Activated T-cell treated with anti-CD3 and anti-CD28 coated beads for 1 hour (primary cell): ENCODE measurements at regions not wholly inside any gene's neighbourhood (a gene's known extent, or its start where the extent isn't known, plus 50 kb on each side); places are given as distances from the start of the nearest gene placed in this dataset.
A peak's percentile ranks its signal among the peaks of the same experiment; 100 is the strongest.
"Not testable (repeated sequence)": the region's sequence is repeated elsewhere in the genome, so short reads cannot be mapped to it uniquely, and the experiment has no call there.

Source experiments
- DNase-seq: peaks from one replicate; pipeline ENCODE4 v3.0.0-alpha.2; 2020; ENCODE audit warnings: low read depth

DNA sequence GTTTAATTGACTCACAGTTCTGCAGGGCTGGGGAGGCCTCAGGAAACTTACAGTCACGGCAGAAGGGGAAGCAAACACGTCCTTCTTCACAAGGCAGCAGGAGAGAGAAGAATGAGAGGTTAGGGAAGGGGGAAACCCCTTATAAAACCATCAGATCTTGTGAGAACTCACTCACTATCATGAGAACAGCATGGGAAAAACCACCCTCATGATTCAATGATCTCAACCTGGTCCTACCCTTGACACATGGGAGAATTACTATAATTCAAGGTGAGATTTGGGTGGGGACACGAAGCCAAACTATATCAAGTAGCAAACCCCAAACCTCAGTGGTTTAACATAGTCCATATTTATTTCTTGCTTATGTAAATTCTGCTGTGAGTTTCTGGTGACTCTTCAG is 252.0 kb upstream of the USP25 start:
- DNase-seq: not testable (repeated sequence)

DNA sequence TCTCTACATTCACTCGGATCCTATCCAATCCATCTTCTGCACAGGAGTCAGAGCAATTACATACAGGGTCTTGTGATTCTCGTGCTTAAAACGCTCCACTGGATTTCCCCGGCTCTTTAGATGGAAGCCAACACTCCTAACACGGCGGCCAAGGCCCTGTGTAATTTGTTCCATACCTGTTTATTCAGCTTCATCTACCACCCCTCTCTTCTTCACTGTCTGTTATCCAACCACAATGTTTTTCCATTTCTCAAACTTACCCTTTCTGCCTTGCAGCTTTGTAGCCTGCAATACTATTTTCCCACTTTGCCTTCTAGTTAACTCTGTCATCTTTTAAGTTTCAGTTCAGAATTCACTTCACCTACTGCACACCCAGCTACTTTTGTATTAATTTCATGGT is 249.6 kb upstream of the USP25 start:
- DNase-seq: no peak

DNA sequence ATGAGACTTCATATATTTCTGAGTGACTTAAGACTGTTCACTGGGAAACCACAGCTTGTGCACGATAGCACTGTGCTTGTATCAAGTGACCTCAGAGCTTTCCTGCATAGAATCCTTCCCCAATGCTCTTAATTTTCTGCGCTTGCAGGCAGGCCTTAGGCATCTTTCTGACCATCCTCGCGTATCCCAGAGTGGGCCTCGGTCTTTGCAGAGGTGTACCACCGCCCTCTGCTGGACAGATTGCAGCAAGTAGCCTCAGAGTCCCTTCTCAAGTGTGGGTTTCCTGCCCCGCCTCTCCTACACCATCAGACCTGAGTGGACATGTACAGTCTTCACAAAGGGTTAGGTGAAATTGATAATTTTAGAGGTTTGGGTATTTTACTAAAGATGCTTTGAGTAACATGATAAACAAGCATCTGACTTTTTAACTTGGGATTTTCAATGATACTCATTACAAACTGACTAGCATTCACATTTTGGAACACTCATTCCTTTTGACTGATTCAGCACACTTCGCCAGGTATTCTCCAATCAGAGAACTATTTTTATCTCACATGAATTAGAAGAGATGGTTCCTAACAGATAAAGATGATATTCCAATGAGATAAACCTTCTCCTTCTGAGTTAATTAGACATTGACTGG is 246.5 kb upstream of the USP25 start:
- peak; percentile 68 for DNase-seq

DNA sequence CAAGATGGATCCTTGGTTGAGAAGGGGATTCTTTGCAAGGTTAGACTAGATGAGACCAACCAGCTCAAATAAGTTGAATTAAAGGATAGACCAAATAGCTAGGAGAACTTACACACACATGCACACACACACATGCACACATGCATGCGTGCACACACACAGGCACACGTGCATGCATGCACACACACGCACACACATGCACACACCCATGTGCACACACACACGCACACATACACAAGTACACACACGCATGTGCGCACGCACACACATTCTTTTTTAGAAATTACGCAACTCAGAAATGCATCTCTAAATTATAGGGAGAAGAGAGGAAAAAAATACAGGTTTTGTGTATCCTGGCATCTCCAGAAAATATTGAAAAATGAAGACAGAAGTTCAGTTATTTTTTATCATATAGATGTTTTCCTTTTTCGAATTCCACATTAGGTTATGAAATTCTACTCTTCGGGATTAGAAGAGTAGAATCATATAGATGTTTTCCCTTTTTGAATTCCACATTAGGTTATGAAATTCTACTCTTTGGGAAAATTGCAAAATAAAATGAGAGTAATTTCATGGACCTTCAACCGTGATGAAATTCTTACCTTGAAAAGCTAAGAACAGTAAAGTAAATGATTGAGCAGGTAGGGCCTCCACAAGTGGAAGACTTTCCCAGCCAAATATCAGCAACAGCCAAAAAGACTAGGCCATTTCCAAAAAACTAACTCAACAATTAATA is 243.2 kb upstream of the USP25 start:
- DNase-seq: no peak

DNA sequence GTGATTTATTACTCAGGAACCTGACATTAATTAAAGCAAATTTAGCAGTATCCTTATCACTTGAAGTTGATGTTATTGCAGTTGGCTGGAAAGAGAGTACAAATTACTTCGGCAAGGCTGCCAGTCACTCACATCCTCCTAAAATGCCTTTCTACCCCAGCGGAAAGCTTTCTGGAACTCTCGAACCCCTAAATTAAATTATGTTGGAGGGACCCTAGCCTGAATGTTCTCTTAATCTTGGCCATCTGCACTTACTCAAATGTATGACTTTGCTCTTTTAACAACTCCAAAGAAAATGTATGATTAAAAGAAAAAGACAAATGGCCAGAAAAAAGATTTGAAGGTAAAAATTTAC is 242.6 kb upstream of the USP25 start:
- no peak for DNase-seq

DNA sequence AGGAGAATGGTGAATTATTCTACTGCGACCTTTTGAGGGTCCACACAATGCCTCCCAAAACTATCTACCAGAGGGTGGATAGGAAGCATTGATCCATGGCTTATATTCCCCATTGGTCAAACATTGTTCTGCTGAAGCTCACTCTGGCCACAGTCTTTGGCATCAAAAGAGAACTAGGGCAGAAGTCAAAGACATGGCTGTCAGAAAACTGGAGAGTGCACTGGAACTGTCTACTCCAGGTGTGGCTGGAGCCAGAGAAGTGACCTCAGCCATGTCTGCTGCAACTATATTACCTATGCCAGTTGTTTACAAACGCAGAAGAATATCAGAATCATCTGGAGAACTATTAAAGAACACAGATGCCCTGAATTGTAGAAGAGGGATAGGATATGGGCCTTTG is 238.7 kb upstream of the USP25 start:
- DNase-seq: no peak

GRCh38 chr21:15493646-15494045 is 236.1 kb upstream of the USP25 start:
- no peak for DNase-seq

DNA sequence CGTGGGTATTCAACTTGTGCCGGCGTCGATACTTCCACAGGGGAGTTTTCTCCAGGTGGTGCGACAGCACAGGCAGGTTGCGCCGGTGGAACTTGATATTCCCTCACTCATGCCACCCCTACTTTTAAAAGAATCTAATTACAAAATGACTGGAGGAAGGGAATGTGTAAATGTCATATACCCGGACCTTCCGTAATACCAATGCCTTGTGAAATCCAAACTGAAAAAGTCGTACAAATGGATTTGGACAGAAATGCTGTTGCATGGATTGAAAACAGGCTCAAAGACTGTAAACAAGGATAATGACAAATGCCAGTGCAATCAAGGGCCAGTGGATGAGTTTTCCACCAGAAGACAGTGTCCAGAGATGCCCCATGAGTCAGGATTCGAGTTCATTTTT is 235.3 kb upstream of the USP25 start:
- DNase-seq: no peak

DNA sequence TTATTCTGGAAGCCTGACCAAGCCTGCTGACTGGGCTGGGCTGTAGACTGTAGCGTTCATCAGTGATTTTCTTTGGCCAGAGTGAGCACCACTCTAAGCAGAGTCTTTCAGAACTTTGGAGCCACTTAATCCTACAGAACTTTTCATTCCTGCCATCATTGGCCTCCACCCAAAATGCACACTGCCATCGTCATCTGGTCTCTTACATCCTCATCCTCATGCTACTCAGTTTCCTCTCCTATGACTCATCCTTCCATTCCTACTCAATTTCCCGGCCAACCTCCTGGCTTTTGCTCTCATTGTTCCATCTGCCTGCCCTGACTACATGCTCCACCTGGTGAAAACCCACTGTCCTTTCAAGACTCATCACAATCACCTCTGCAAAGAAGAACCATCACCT is 233.8 kb upstream of the USP25 start:
- DNase-seq: no peak

DNA sequence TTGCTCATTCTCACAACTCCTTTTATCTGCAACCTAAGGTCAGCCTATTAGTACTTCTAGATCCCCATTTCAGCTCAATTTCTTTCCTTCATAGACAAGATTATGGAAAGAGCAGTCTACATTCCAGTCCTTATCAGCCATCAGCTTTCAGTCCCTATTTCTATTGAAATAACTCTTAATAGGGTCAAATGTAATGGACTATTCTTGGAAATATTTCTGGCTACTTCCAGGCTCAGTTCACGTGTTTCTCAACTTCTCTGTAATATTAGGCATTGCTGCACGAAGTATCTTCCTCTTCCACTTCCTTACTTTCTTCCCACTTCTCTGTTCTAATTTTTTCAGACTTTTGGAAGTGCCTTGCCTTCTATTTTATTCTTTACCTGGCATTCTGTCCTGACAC is 232.9 kb upstream of the USP25 start:
- no peak for DNase-seq

- DNase-seq: no peak
Observed at GRCh38 chr21:15498455-15498854, 231.3 kb upstream of the USP25 start.

DNA sequence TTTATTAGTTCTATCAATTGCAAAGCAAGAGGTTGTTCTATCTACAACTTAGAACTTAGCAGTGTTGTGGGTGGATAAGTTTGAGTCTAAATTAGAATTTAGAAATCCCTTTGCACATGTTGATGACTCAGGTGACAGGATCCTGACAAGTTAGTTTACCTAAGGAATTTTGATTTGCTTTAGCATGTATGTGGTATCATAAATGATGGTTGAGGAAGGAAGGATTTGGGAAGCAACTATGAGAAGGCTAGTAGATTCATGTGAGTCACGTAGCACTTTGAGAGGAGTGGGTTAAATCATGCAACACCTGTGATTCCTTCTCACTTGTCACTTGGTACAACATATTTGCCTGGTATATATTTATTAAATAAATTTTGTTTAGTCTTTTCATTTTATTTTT is 223.7 kb upstream of the USP25 start:
- DNase-seq: no peak

GRCh38 chr21:15508554-15508953 is 221.2 kb upstream of the USP25 start:
- no peak for DNase-seq

DNA sequence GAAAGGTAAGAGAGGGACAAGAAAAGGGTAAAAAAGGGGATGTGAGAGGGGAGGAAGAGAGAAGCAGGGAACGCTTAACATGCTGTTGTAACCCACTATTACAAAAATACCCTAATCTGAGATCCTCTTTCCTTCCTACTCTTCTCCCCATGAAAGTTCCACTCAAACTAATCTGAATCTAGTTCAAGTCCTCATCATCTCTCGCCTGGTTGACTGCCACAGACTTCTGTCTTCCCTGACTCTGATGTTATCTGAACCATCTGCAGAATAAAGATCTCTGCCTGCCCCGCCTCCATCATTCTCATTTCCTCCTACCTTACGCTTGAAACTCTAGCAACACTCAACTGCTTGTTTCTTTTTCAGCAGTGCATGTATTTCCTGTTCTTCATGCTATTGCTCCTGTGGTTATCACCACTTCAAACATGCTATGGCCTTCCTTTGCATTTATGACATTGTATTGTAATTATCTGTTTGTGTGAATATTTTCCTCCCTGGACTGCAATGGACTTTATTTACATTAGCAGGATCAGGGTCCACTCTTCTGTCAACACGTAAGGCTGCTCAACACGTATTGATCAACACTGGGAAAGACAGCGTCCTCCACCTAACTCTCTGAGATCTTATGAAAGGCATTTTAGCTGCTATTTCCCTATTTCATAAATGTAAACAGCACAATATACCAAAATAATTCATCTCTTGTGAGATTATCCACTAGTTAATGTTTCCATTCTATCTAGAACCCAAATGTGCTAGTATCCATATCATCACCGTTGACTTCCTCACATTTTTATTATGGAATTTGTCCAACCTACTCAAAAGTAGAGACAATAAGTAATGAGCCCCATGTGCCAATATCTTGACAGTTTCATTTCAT is 215.5 kb upstream of the USP25 start:
- peak; percentile 30 for DNase-seq

DNA sequence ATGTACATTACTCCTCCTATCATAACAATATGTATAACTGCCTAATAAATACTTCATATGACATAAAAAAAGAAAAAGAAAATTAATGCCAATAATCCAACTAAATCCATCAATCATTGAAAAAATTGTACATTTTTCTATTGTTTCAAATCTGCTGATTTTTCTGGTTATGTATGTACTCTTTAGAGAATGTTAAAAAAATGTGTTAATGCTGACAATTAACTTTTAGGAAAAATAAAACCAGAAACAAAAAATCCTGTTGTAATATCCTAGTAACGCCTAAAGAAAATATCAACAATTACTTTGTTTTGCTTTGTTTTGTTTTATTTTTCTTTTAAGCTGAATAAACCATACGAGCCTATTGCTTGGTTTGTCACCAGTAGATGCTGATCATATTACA is 213.9 kb upstream of the USP25 start:
- no peak for DNase-seq

DNA sequence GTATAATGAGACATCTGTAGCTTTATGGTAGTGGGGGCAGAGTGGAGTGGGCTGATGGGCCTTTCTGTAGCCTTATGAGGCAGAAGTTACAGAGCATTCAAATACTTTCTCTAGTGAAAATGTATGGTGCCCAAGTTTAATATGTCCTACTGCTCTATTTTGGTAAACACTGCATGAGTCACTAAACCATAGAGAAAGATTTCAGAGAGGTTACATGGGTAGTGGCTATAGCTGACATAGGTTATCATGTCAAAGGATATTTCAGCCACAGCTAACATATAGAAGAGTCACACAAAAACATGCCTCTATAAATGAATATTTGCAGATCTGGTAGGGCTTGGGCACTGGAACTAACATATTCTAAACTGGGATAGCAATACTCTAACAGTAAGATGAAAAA is 212.4 kb upstream of the USP25 start:
- no peak for DNase-seq

DNA sequence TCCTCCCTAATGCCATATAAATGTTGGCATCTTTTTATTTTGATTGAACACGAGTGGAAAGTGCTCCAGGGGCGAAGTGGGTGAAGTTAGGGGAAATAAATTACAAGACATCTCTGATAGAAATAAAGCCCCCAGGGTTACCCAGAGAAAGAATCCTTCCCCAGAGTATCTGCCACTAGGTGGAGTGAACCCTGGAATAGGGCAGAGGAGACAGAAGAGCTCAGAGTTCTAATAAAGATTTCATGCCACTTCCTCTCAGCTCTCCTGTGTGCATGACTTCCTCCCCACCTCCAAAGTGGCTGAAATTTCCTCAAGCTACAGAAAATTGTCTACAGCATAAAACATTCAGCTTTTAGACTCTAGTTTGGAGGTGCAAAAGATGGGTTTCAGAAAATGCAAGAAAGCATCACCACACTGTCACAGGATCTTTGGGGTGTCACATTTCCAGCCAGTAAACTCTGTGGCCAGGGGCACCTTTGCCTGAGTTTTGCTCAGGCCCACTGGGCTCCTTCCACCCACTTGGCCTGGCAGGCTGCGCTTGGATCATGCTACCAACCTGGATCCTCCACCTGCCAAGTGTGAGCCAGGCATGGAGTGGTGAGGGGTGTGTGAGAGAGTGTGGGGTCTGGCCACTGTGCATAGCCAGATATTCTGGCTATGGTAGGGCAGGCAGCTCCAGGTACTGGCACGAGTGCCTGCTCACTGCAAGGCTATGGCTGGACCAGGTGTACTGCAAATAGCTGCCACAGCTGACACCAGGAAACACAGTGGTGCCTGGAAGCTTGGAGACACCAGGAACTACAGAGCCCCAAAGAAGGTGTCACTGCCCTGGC is 208.8 kb upstream of the USP25 start:
- no peak for DNase-seq

DNA sequence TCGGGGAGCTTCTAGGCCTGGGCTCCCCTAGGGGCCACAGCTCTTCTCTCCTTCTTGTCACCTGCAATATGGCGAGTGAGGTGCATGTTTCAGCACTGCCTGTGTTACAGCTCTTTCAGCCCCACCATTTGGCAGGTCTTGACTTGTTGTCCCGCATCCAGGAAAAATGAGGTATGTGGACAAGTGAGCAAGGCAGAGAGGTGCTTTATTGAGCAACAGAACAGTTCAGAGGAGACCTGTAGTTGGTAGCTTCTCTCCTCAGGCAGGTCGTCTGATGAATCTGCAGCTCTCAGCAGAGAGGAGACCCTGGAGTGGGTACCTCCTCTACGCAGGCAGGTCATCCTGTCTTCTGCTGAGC is 208.2 kb upstream of the USP25 start:
- no peak for DNase-seq

DNA sequence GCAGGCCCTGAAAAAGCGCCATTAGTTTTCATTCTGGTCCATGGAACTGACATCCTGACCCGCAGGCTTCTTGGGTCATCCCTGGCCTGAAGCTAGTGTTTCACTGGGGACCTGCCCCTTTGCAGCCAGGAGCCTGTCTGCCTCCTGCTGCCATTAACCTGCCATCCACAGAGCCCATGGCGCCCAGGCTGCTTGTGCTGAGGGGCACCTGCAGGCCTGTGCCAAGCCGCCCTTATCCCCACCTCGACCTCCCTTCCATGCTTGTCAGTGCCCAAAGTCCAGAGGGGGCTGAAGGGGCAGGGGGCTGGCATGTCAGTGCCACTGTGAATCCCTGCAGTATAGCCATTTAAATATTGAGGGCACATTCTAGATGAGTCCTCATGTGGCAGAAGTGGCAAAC is 207.6 kb upstream of the USP25 start:
- DNase-seq: no peak

- DNase-seq: no peak
Observed at GRCh38 chr21:15524855-15525254, 204.9 kb upstream of the USP25 start.

- no peak for DNase-seq
Observed at GRCh38 chr21:15526798-15527197, 203.0 kb upstream of the USP25 start.

DNA sequence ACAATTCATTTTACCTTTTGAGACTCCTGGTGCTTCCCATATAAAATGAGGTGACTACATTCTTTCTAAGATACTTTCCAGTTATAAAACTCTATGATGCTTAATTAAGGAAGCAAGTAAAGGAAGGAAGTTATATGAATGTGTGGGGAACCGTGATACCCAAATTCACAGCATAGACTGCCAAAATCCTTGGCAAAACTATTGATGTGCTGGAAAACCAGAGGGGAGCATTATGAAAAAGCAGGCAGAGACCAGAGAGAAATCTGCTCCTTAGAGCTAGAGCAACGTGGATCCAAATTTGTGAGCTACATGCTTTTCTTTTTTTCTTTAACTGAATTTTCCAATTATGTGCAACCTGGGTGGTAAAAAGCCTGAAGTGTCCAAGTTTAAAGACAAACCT is 201.4 kb upstream of the USP25 start:
- DNase-seq: no peak
